A549 (cell line): ENCODE measurements at regions not wholly inside any gene's neighbourhood (a gene's known extent, or its start where the extent isn't known, plus 50 kb on each side); places are given as distances from the start of the nearest gene placed in this dataset.
"Not testable (repeated sequence)": the region's sequence is repeated elsewhere in the genome, so short reads cannot be mapped to it uniquely, and the experiment has no call there.

Source experiments
- CBX8 ChIP-seq: fragments of 200-600 bp; sonication (generic); IDR thresholded peaks from 2 replicates; pipeline ENCODE4 v1.6.1; 2016
- EP300 ChIP-seq, 2 experiments: fragments of >200 bp; sonication (Bioruptor Twin); formaldehyde crosslinking; IDR thresholded peaks; 2 replicates in 1 of 2; 3 replicates in 1 of 2; pipeline ENCODE4 v1.6.1; 2016 to 2017
- FOSL2 ChIP-seq, 2 experiments: fragments of 450-650 bp in 1 of 2; fragments of >200 bp in 1 of 2; sonication (Bioruptor Twin) in 1 of 2; formaldehyde crosslinking; IDR thresholded peaks; 2 replicates each; pipeline versions ENCODE4 v1.5.0 to v1.6.1; 2016 to 2020; ENCODE audit warnings: mild to moderate bottlenecking in 1 of 2, moderate library complexity in 1 of 2
- POLR2AphosphoS2 ChIP-seq: conservative IDR thresholded peaks from 2 replicates; pipeline ENCODE4 v1.6.1; 2012; ENCODE audit warnings: low read length, improper control_type of control experiment, inconsistent platforms
- RAD21 ChIP-seq, 2 experiments: fragments of >200 bp in 1 of 2; sonication (Bioruptor Twin) in 1 of 2; formaldehyde crosslinking in 1 of 2; IDR thresholded peaks in 1 of 2; conservative IDR thresholded peaks in 1 of 2; 2 replicates in 1 of 2; 3 replicates in 1 of 2; pipeline ENCODE4 v1.6.1; 2012 to 2018; ENCODE audit warnings: inconsistent platforms in 1 of 2
- TF ChIP-seq, protein P1 (sequence below): fragments of >200 bp; sonication (Bioruptor Twin); formaldehyde crosslinking; IDR thresholded peaks from 3 replicates; pipeline ENCODE4 v1.5.1; 2016
- TF ChIP-seq, protein P2 (sequence below): fragments of 250-450 bp; sonication (Bioruptor Pico); IDR thresholded peaks from 2 replicates; pipeline ENCODE4 v1.5.0; 2021; ENCODE audit warnings: mild to moderate bottlenecking, moderate library complexity, borderline replicate concordance
- TF ChIP-seq, protein P3 (sequence below): IDR thresholded peaks from 2 replicates; pipeline ENCODE4 v1.6.1; 2012
- TF ChIP-seq, protein P4 (sequence below): fragments of 200-600 bp; sonication (generic); IDR thresholded peaks from 2 replicates; pipeline ENCODE4 v1.6.1; 2016; ENCODE audit warnings: antibody characterized with exemption, mild to moderate bottlenecking, moderate library complexity

DNA sequence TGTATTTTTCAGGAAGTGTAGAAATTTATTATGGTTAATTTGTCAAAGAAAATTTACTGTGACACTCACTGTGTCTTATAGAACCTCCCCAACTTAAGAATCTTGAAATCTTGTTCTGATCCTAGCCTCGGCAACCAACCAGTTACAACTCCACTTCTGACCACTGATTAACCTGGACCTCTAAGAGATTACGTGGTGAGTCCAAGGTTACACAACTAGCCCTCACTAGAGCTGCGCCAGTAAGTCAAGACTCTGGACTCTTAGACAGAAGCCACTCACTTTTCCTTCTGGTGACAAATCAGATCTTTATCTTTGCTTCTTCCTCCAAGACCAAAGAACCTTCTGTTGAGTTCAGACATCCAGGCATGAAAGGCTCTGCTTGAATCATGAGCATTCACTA is 116.6 kb downstream of the NBPF8 start:
- TF ChIP-seq, protein P1, sequence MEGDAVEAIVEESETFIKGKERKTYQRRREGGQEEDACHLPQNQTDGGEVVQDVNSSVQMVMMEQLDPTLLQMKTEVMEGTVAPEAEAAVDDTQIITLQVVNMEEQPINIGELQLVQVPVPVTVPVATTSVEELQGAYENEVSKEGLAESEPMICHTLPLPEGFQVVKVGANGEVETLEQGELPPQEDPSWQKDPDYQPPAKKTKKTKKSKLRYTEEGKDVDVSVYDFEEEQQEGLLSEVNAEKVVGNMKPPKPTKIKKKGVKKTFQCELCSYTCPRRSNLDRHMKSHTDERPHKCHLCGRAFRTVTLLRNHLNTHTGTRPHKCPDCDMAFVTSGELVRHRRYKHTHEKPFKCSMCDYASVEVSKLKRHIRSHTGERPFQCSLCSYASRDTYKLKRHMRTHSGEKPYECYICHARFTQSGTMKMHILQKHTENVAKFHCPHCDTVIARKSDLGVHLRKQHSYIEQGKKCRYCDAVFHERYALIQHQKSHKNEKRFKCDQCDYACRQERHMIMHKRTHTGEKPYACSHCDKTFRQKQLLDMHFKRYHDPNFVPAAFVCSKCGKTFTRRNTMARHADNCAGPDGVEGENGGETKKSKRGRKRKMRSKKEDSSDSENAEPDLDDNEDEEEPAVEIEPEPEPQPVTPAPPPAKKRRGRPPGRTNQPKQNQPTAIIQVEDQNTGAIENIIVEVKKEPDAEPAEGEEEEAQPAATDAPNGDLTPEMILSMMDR = not testable (repeated sequence)
- not testable (repeated sequence) for TF ChIP-seq EP300 (IDR thresholded peaks at IDR 0.05); FOSL2 (IDR thresholded peaks at IDR 0.05); FOSL2 (CRISPR knock-in tag; IDR thresholded peaks at IDR 0.05); CBX8; POLR2AphosphoS2; RAD21 (conservative IDR thresholded peaks at IDR 0.05 in 1 of 2, IDR thresholded peaks at IDR 0.05 in 1 of 2)
- TF ChIP-seq, protein P2, sequence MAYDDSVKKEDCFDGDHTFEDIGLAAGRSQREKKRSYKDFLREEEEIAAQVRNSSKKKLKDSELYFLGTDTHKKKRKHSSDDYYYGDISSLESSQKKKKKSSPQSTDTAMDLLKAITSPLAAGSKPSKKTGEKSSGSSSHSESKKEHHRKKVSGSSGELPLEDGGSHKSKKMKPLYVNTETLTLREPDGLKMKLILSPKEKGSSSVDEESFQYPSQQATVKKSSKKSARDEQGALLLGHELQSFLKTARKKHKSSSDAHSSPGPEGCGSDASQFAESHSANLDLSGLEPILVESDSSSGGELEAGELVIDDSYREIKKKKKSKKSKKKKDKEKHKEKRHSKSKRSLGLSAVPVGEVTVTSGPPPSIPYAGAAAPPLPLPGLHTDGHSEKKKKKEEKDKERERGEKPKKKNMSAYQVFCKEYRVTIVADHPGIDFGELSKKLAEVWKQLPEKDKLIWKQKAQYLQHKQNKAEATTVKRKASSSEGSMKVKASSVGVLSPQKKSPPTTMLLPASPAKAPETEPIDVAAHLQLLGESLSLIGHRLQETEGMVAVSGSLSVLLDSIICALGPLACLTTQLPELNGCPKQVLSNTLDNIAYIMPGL (CRISPR knock-in tag) = not testable (repeated sequence)
- TF ChIP-seq, protein P3, sequence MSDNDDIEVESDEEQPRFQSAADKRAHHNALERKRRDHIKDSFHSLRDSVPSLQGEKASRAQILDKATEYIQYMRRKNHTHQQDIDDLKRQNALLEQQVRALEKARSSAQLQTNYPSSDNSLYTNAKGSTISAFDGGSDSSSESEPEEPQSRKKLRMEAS = not testable (repeated sequence)
- TF ChIP-seq, protein P4, sequence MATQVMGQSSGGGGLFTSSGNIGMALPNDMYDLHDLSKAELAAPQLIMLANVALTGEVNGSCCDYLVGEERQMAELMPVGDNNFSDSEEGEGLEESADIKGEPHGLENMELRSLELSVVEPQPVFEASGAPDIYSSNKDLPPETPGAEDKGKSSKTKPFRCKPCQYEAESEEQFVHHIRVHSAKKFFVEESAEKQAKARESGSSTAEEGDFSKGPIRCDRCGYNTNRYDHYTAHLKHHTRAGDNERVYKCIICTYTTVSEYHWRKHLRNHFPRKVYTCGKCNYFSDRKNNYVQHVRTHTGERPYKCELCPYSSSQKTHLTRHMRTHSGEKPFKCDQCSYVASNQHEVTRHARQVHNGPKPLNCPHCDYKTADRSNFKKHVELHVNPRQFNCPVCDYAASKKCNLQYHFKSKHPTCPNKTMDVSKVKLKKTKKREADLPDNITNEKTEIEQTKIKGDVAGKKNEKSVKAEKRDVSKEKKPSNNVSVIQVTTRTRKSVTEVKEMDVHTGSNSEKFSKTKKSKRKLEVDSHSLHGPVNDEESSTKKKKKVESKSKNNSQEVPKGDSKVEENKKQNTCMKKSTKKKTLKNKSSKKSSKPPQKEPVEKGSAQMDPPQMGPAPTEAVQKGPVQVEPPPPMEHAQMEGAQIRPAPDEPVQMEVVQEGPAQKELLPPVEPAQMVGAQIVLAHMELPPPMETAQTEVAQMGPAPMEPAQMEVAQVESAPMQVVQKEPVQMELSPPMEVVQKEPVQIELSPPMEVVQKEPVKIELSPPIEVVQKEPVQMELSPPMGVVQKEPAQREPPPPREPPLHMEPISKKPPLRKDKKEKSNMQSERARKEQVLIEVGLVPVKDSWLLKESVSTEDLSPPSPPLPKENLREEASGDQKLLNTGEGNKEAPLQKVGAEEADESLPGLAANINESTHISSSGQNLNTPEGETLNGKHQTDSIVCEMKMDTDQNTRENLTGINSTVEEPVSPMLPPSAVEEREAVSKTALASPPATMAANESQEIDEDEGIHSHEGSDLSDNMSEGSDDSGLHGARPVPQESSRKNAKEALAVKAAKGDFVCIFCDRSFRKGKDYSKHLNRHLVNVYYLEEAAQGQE = not testable (repeated sequence)
